NCI-H1048 (cell line): ENCODE measurements at regions not wholly inside any gene's neighbourhood (a gene's known extent, or its start where the extent isn't known, plus 50 kb on each side); places are given as distances from the start of the nearest gene placed in this dataset.
A peak's percentile ranks its signal among the peaks of the same experiment; 100 is the strongest.

ENCODE experiments used
- DNase-seq: peaks from one replicate; lab custom pipeline; 2025; lab: John Stamatoyannopoulos, UW

DNA sequence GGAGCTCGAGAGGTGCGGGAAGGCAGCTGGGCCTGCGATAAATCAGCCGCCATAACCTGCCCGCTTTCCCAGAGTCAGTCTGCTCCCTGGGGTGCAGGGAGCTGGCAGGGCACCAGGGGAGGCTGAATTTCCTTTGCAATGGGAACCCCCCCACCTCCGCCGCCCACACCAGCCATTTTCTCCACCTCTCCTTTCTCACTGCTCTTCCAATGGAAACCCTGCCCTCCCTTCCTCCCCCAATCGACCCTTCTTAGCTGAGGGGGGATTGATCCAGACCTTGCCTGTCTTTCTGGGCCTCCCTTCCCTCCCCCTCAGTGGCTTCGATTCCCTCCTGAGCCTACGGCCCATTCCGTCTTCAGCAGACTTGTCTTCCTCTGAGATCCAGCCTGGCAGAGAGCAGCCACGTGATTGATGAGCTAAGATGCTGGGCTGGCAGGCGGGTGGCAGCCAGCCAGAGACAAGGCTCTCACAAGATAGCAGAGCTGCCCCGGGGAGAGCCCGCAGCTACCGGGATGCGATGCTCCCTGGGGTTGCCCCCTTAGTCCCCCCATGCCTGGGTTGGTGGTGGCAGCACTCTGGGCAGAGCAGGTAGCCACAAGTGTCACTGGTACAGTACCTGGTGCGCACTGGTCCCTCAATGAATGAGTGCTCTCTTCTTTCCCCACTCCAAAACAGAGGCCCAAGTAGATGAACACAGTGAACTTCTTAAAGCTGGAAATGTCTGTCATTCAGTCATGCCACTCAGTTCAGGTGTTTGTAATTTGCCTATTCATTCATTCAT lies 53.7 kb upstream of the FABP6 start:
- no peak for DNase-seq

- no peak for DNase-seq
Observed at GRCh38 chr5:160174780-160175437, 54.4 kb upstream of the FABP6 start.

DNA sequence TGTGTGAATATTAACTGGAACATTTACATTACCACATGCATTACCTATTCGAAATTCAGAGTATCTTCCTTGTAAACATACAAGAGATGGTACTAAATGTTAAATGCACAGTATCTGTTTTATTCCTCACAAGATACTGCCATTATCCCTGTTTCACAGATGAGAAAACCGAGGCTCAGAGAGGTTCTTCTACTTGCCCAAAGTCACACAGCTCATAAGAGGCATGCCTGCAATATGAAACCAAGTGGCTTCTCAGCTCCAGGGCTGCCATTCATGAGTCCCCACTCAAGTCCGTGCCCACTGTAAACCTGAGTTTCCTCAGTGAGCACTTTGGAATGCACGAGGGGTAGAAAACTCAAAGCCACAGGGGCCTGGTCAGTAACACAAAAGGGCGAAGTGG lies 55.0 kb upstream of the FABP6 start:
- DNase-seq, result no peak

GRCh38 chr5:160171666-160172065 lies 52.4 kb upstream of the PWWP2A start:
- DNase-seq, result peak; percentile 37

DNA sequence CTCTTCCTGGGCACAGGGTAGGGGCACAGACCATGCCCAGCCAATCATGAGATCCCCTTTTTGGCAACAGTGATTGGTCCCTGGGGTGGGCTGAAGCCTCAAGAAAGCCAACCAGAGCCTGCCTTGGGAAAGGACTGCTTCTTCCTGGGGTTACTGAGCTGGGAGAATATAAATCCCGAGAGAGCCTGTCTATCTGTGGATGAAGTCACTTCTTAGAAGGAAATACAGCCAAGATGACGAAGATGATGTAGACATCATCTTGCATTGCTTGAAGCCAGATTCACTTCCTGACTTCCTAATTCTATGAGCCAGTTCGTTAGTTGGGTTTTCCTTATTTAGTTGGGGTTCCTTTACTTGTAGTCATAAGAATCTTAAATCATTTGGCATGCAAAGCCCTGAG lies 50.1 kb upstream of the PWWP2A start:
- DNase-seq, result no peak
